IMR-90 (cell line): ENCODE measurements at regions not wholly inside any gene's neighbourhood (a gene's known extent, or its start where the extent isn't known, plus 50 kb on each side); places are given as distances from the start of the nearest gene placed in this dataset.

Experiments used
- ATAC-seq: fragments of 200-7000 bp; cut with Tn5 transposase; 2 replicates; pipeline ENCODE4 v1.9.1; 2020; ENCODE audit warnings: low read depth, mild to moderate bottlenecking, moderate library complexity
- BruUV-seq: library from RNA; stranded (reverse); fragments of 400-500 nt; replicated peaks from 2 replicates; lab custom pipeline; 2021; lab: Mats Ljungman, UMichigan
- CTCF ChIA-PET: fragments of 300-600 bp; formaldehyde crosslinking; extraction: SDS; loops from one replicate; lab custom pipeline; 2021; ENCODE audit warnings: antibody characterized with exemption; lab: Yijun Ruan, JAX
- POLR2A ChIA-PET: fragments of 300-600 bp; sonication (Branson Sonifier 250); formaldehyde crosslinking; loops from one replicate; lab custom pipeline; 2022; ENCODE audit warnings: antibody characterized with exemption; ENCODE audit not compliant: unreplicated experiment; lab: Charles Lee
- DNase-seq: peaks from one replicate; pipeline ENCODE4 v3.0.0; 2013
- H2AFZ ChIP-seq: replicated peaks from 2 replicates; pipeline ENCODE3; 2013; ENCODE audit warnings: low read length, mild to moderate bottlenecking; ENCODE audit not compliant: poor library complexity
- H2AK5ac ChIP-seq: 2 replicates; pipeline ENCODE4 v1.6.1; 2013; ENCODE audit warnings: low read depth, low read length, inconsistent platforms
- H2AK9ac ChIP-seq: replicated peaks from 2 replicates; pipeline ENCODE3; 2013; ENCODE audit warnings: mild to moderate bottlenecking, low read depth, low read length, moderate library complexity; ENCODE audit not compliant: poor library complexity
- H2BK120ac ChIP-seq: 2 replicates; pipeline ENCODE4 v1.6.1; 2013; ENCODE audit warnings: low read depth, low read length, inconsistent platforms
- H2BK15ac ChIP-seq: 3 replicates; pipeline ENCODE4 v1.6.1; 2013; ENCODE audit warnings: low read depth, low read length, inconsistent platforms
- H2BK20ac ChIP-seq: 2 replicates; pipeline ENCODE4 v1.6.1; 2013; ENCODE audit warnings: low read depth, mild to moderate bottlenecking, inconsistent platforms, low read length, moderate library complexity
- H2BK5ac ChIP-seq: 2 replicates; pipeline ENCODE4 v1.6.1; 2013; ENCODE audit warnings: mild to moderate bottlenecking, low read depth, low read length, inconsistent platforms; ENCODE audit not compliant: poor library complexity, severe bottlenecking
- H3K14ac ChIP-seq: replicated peaks from 2 replicates; pipeline ENCODE4 v1.6.1; 2013; ENCODE audit warnings: low read depth, low read length, inconsistent platforms
- H3K18ac ChIP-seq: 2 replicates; pipeline ENCODE4 v1.6.1; 2013; ENCODE audit warnings: low read depth, low read length, control low read depth
- H3K23ac ChIP-seq: 2 replicates; pipeline ENCODE4 v1.6.1; 2013; ENCODE audit warnings: low read depth, low read length, inconsistent platforms
- H3K27ac ChIP-seq: 2 replicates; pipeline ENCODE4 v1.5.1; 2013; ENCODE audit warnings: mild to moderate bottlenecking, control low read depth, low read length; ENCODE audit not compliant: insufficient read depth
- H3K27me3 ChIP-seq: 2 replicates; pipeline ENCODE4 v1.6.1; 2013; ENCODE audit warnings: low read length; ENCODE audit not compliant: control insufficient read depth, insufficient read depth
- H3K36me3 ChIP-seq: 2 replicates; pipeline ENCODE4 v1.6.1; 2013; ENCODE audit warnings: low read length, mixed read lengths; ENCODE audit not compliant: control insufficient read depth, insufficient read depth
- H3K4ac ChIP-seq: 2 replicates; pipeline ENCODE4 v1.6.1; 2013; ENCODE audit warnings: low read depth, low read length, inconsistent platforms
- H3K4me1 ChIP-seq: 2 replicates; pipeline ENCODE4 v1.6.1; 2013; ENCODE audit warnings: low read length, mixed read lengths; ENCODE audit not compliant: control insufficient read depth, insufficient read depth
- H3K4me2 ChIP-seq: 2 replicates; pipeline ENCODE4 v1.6.1; 2013; ENCODE audit warnings: low read depth, mild to moderate bottlenecking, control low read depth, low read length, moderate library complexity
- H3K4me3 ChIP-seq: 2 replicates; pipeline ENCODE4 v1.5.1; 2013; ENCODE audit warnings: low read depth, mild to moderate bottlenecking, control low read depth, low read length, moderate library complexity; ENCODE audit not compliant: insufficient read depth
- H3K56ac ChIP-seq: 2 replicates; pipeline ENCODE4 v1.6.1; 2013; ENCODE audit warnings: low read length, inconsistent platforms; ENCODE audit not compliant: insufficient read depth; ENCODE audit errors: extremely low read depth
- H3K79me1 ChIP-seq, 2 experiments: 2 replicates each; pipeline ENCODE4 v1.6.1; 2013; ENCODE audit warnings: low read length in 2 of 2, inconsistent platforms in 1 of 2, low read depth in 1 of 2
- H3K9ac ChIP-seq: 2 replicates; pipeline ENCODE4 v1.6.1; 2013; ENCODE audit warnings: low read depth, low read length, control low read depth
- H3K9me1 ChIP-seq: 2 replicates; pipeline ENCODE4 v1.6.1; 2013; ENCODE audit warnings: low read length, inconsistent platforms; ENCODE audit not compliant: insufficient read depth
- H3K9me3 ChIP-seq: 2 replicates; pipeline ENCODE4 v1.6.1; 2013; ENCODE audit warnings: low read length; ENCODE audit not compliant: control insufficient read depth, insufficient read depth
- H4K20me1 ChIP-seq: 2 replicates; pipeline ENCODE4 v1.6.1; 2013; ENCODE audit warnings: low read length, inconsistent platforms; ENCODE audit not compliant: insufficient read depth
- H4K5ac ChIP-seq: 2 replicates; pipeline ENCODE4 v1.6.1; 2013; ENCODE audit warnings: mild to moderate bottlenecking, low read depth, low read length, control low read depth
- H4K8ac ChIP-seq, 2 experiments: 2 replicates each; pipeline ENCODE4 v1.6.1; 2013; ENCODE audit warnings: low read depth in 2 of 2, low read length in 2 of 2, control low read depth in 1 of 2, inconsistent platforms in 1 of 2
- H4K91ac ChIP-seq: 2 replicates; pipeline ENCODE4 v1.6.1; 2013; ENCODE audit warnings: low read depth, low read length, inconsistent platforms; ENCODE audit not compliant: insufficient read depth
- BHLHE40 ChIP-seq: fragments of 150-350 bp; IDR thresholded peaks from 2 replicates; pipeline ENCODE4 v1.6.1; 2016; ENCODE audit warnings: mild to moderate bottlenecking, low read depth, low read length
- WGBS, 2 experiments: methylation state at CpG; one replicate each; pipeline versions ENCODE4 v1.1.5 to v1.1.7; 2013; ENCODE audit warnings: missing lambda C conversion rate in 2 of 2; ENCODE audit not compliant: insufficient read length in 1 of 2; ENCODE audit errors: extremely low coverage in 2 of 2; 5-methylcytosine and 5-hydroxymethylcytosine counted together
- dilution Hi-C: fragments of 300-500 bp; cut with HindIII; formaldehyde crosslinking; loops from one replicate; pipeline ENCODE4 v1.14.3; 2018; ENCODE audit warnings: low sequenced_read_pairs; ENCODE audit not compliant: unreplicated experiment
- in situ Hi-C: fragments of 300-500 bp; cut with MboI; formaldehyde crosslinking; loops from 3 replicates; pipeline ENCODE4 v1.14.3; 2019; ENCODE audit warnings: low sequenced_read_pairs, inconsistent platforms, mixed read lengths
- intact Hi-C: fragments of 100-400 bp; cut with micrococcal nuclease; formaldehyde crosslinking; loops from 2 replicates; pipeline ENCODE4 v1.10.0; 2022

DNA sequence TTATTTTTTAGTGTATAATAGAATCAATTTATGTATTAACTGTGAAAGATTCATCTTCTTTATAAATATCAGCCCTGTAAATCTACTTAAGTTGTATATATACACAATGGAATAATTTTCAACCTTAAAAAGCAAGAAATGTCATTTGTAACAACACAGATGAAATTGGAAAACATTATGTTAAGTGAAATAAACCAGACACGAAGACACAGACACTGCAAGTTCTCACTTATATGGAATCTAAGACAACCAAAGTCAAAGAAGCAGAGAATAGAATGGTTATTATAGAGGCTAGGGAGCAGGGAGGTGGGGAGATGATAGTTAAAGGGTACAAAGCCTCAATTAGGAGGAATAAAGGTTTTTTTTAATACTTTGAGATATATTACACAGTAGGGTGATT, 1404.4 kb downstream of the HACE1 start:
- no peaks in the 10 kb centered on the region for H3K4me1 ChIP-seq
- peaks cover 3% of the 10 kb centered on the region; the same call in 1 of the 2 replicates for H3K9me3 ChIP-seq
- H2BK15ac ChIP-seq: no peak overlapping the region
- H2AFZ ChIP-seq: no peak overlapping the region
- no peak overlapping the region for H3K4me3 ChIP-seq
- no peak overlapping the region for H2BK5ac ChIP-seq
- H3K23ac ChIP-seq: no peak overlapping the region
- H2AK5ac ChIP-seq: no peak overlapping the region
- H2AK9ac ChIP-seq: no peak overlapping the region
- H3K4ac ChIP-seq: no peak overlapping the region
- H4K5ac ChIP-seq: no peak overlapping the region
- H2BK20ac ChIP-seq: no peak overlapping the region
- in situ Hi-C loops: no loop called here
- intact Hi-C loops: no loop called here
- BruUV-seq: no TSS peak
- no peaks in the 10 kb centered on the region for H3K36me3 ChIP-seq
- H4K20me1 ChIP-seq: no peaks in the 10 kb centered on the region
- no peak overlapping the region for H3K27ac ChIP-seq
- no peak overlapping the region for H3K56ac ChIP-seq
- no peak overlapping the region for H3K4me2 ChIP-seq
- DNase-seq (no peak), ATAC-seq (no peak)
- no peak overlapping the region for H2BK120ac ChIP-seq
- ChIA-PET CTCF (no interaction called here), POLR2A (no interaction called here)
- dilution Hi-C loops: no loop called here
- no peak for TF ChIP-seq BHLHE40
- H3K9ac ChIP-seq: no peak overlapping the region
- no peak overlapping the region for H4K91ac ChIP-seq
- no peaks in the 10 kb centered on the region for H3K79me1 ChIP-seq
- H4K8ac ChIP-seq: no peak overlapping the region
- H3K14ac ChIP-seq: no peak overlapping the region
- no CpG with 5 or more reads among the region's 1 CpG for WGBS, 2 experiments
- H3K27me3 ChIP-seq: no peaks in the 10 kb centered on the region
- no peaks in the 10 kb centered on the region for H3K9me1 ChIP-seq
- no peak overlapping the region for H3K18ac ChIP-seq
